ENCODE measurements at regions not wholly inside any gene's neighbourhood (a gene's known extent, or its start where the extent isn't known, plus 50 kb on each side); places are given as distances from the start of the nearest gene placed in this dataset.

DNA sequence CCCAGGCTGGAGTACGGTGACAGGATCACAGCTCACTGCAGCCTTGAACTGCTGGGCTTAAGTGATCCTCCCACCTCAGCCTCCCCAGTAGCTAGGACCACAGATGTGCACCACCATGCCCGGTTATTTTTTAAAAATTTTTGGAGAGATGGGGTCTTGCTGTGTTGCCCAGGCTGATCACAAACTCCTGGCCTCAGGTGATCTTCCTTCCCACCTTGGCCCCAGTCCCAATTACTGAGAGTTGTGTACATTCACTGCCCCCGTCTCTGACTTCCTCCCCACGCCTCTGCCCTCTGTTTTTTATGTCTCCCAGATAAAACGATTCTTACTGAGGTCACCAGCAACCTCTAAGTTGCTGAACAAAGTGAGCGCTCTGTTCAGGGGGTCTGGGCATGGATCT lies 87.7 kb downstream of the LINGO1 start:
- Histone ChIP-seq H3K9me3 (no peaks in the 10 kb centered on the region), H3K36me3 (no peaks in the 10 kb centered on the region), H3K4me1 (peaks cover 12 to 24% (median 20%) of the 10 kb centered on the region in 3 donors), H3K27ac (no peak overlapping the region), H3K4me3 (no peak overlapping the region), H3K27me3 (peaks cover 0 to 11% (median 0%) of the 10 kb centered on the region in 4 donors)
- 74 to 76% methylated on average over 6 of the region's 6 CpGs for WGBS, 2 donors
- no peak for DNase-seq
- TF ChIP-seq POLR2A (IDR thresholded peaks at IDR 0.05), result no peak
- TF ChIP-seq, protein P1, sequence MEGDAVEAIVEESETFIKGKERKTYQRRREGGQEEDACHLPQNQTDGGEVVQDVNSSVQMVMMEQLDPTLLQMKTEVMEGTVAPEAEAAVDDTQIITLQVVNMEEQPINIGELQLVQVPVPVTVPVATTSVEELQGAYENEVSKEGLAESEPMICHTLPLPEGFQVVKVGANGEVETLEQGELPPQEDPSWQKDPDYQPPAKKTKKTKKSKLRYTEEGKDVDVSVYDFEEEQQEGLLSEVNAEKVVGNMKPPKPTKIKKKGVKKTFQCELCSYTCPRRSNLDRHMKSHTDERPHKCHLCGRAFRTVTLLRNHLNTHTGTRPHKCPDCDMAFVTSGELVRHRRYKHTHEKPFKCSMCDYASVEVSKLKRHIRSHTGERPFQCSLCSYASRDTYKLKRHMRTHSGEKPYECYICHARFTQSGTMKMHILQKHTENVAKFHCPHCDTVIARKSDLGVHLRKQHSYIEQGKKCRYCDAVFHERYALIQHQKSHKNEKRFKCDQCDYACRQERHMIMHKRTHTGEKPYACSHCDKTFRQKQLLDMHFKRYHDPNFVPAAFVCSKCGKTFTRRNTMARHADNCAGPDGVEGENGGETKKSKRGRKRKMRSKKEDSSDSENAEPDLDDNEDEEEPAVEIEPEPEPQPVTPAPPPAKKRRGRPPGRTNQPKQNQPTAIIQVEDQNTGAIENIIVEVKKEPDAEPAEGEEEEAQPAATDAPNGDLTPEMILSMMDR (IDR thresholded peaks at IDR 0.05), result no peak
- intact Hi-C loops (cut with DNase I), result loop anchor here (10.0 kb wide), 1 partner anchor 360 kb away; no protein-coding TSS in a partner anchor

DNA sequence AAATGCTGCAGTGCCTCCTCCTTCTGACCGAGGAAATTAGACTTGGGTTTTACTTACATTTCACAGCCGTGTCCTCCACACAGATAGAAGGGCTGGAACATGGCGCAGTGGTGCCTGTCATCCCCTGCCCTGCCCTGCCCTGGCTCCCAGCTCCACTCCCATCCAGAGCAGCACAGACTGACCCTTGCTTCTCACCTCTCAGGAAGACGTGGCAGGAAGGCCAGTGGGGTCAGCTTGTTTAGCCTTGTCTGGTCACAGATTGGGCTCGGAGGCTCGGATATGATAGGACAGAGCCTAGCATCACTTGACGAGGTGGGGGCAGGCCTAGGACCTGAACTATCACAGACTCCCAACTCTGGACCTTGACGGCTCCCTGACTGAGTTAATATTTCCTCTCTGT lies 88.5 kb downstream of the LINGO1 start:
- no peak for DNase-seq
- H3K4me1 ChIP-seq, result peaks cover 12 to 30% (median 20%) of the 10 kb centered on the region in 3 donors
- no peak overlapping the region for H3K27ac ChIP-seq
- no peaks in the 10 kb centered on the region for H3K36me3 ChIP-seq
- H3K27me3 ChIP-seq, result peaks cover 0 to 5% (median 0%) of the 10 kb centered on the region in 4 donors
- intact Hi-C loops (cut with DNase I), result loop anchor here (5.0 to 10.0 kb wide), 3 partner anchors 359 to 522 kb away; no protein-coding TSS in a partner anchor
- H3K4me3 ChIP-seq, result no peak overlapping the region
- WGBS, 2 donors, result 63 to 64% methylated on average over 4 to 7 of the region's 8 CpGs
- no peak for TF ChIP-seq POLR2A (IDR thresholded peaks at IDR 0.05)
- TF ChIP-seq, protein P1 (IDR thresholded peaks at IDR 0.05), result no peak
- no peaks in the 10 kb centered on the region for H3K9me3 ChIP-seq

DNA sequence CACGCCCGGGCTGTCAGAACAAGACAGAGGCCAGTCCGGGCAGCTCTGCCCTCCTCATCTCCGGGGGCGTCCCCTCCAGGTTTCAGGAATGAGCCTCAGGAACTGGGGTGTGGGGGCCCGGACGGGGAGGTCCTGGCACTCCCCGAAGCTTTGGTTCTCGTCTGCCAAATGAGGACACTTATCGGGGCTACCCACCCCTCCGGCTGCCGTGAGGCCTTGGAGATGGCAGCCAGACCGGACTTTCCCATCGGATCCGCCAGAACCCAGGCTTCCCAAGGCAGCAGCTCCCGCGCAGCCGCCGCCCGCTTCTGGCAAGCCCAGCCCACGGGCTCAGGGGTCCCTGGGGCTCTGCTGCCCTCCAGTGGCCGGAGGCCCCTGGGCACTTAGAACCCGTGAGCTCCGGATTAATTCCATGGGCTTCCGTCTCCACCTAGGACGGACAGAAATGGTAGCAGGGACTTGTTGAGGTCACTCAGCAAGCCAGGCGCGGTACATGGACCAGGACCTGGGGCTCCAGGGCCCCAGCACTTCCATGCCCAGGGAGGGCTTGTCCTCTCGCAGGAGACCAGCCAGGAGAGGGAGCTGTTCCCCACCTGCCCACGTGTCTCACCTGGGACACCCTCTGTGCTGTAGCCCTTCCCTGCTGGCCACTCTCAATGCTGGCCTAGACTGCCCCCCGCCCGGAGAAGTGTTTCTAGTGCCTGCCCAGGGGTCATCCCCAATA lies 89.4 kb downstream of the LINGO1 start:
- Histone ChIP-seq H3K36me3 (no peaks in the 10 kb centered on the region), H3K27ac (peak overlapping the region; percentile 32 to 71 (median 66)), H3K27me3 (peaks cover 0 to 5% (median 0%) of the 10 kb centered on the region in 4 donors), H3K4me1 (peaks cover 12 to 35% (median 20%) of the 10 kb centered on the region in 3 donors), H3K4me3 (peak overlapping the region; percentile 15 to 69 (median 44)), H3K9me3 (no peaks in the 10 kb centered on the region)
- WGBS, 2 donors, result 0 to 1% methylated on average over 3 to 17 of the region's 32 CpGs
- intact Hi-C loops (cut with DNase I), result loop anchor here (5.0 to 10.0 kb wide), 3 partner anchors 359 to 521 kb away; no protein-coding TSS in a partner anchor
- peak; percentile 24 for DNase-seq
- no peak for TF ChIP-seq POLR2A (IDR thresholded peaks at IDR 0.05)
- TF ChIP-seq, protein P1 (IDR thresholded peaks at IDR 0.05), result peak; percentile 94 to 99 (median 96)

DNA sequence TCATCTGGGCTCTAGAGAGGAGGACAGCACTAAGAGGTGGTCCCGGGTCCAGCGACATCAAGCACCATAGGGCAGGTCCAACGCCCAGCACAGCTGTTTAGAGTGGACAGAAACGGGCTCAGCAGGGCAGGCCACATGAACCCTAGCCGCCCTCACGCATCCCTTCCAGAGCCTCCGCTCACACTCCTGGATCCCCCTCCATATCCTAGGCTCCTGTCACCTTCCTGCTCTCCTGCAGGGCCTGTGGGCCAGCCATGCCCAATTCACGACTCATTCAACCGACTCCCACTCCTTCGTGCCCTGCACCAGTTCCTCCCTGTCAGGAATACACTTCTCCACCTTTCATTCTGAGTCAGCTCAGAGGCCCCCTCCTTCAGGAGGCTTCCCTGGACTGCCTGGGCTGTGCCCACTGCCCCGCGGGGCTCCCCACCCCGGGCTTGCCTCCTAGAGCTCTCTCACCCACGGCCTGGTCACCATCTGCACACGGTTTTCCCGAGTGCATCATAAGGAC lies 90.2 kb downstream of the LINGO1 start:
- H3K27ac ChIP-seq, result peak overlapping the region; percentile 32 to 71 (median 66)
- 68 to 69% methylated on average over 14 to 16 of the region's 16 CpGs for WGBS, 2 donors

More for the DNA sequence above, 90.2 kb downstream of the LINGO1 start:
- DNase-seq, result no peak
- Histone ChIP-seq H3K9me3 (no peaks in the 10 kb centered on the region), H3K27me3 (peaks cover 0 to 5% (median 0%) of the 10 kb centered on the region in 4 donors), H3K36me3 (no peaks in the 10 kb centered on the region), H3K4me3 (peak overlapping the region in 1 of 4 donors; percentile 69), H3K4me1 (peaks cover 12 to 35% (median 20%) of the 10 kb centered on the region in 3 donors)
- TF ChIP-seq, protein P1 (IDR thresholded peaks at IDR 0.05), result no peak
- no peak for TF ChIP-seq POLR2A (IDR thresholded peaks at IDR 0.05)
- intact Hi-C loops (cut with DNase I), result loop anchor here (5.0 to 10.0 kb wide), 3 partner anchors 358 to 520 kb away; no protein-coding TSS in a partner anchor

Measured in esophagus squamous epithelium (tissue), 5 donors.